NB4 (cell line): ENCODE measurements at regions not wholly inside any gene's neighbourhood (a gene's known extent, or its start where the extent isn't known, plus 50 kb on each side); places are given as distances from the start of the nearest gene placed in this dataset.

Source experiments
- DNase-seq: peaks from one replicate; pipeline ENCODE4 v3.0.0; 2010; ENCODE audit warnings: low read depth
- H3K4me3 ChIP-seq: one replicate; pipeline ENCODE4 v1.5.1; 2011; ENCODE audit warnings: mild to moderate bottlenecking, low read depth, low read length, moderate library complexity
- CTCF ChIP-seq: IDR thresholded peaks from one replicate; pipeline ENCODE4 v1.5.1; 2012; ENCODE audit warnings: low read depth, low read length
- MYC ChIP-seq: IDR thresholded peaks from 2 replicates; pipeline ENCODE4 v1.6.1; 2011; ENCODE audit warnings: low read depth, low read length
- POLR2A ChIP-seq: IDR thresholded peaks from 2 replicates; pipeline ENCODE4 v1.6.1; 2011; ENCODE audit warnings: mild to moderate bottlenecking; ENCODE audit not compliant: insufficient read length; ENCODE audit errors: extremely low read depth
- TF ChIP-seq, protein P1 (sequence below): IDR thresholded peaks from 2 replicates; pipeline ENCODE4 v1.6.1; 2011; ENCODE audit warnings: low read depth, low read length

DNA sequence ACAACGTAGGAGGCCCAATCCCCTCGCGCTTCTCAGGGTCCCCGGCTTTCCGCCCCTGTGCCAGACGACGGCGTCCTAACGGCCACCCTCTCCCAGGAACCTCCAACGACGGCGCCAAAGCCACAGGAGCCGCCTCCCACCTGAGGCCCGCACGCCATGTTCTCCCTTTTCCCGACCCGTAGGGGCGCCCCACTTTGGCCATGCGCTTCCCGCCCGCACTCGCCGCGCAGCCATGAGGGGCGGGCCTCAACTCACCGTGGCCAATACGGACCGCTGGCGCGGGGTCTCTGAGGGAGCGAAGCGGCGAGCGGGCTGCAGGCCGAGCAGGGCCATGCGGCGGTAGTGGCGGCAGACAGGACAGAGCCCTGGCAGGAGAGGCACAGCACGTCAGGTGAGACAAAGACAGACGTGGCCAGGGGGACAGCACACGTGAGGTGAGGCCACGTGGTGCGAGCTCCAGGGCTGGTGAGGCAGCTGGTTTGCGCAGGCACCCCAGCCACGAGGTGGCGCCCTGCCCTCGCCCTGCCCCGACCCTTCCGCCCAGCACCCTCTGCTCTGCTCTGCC lies 1005.5 kb upstream of the PTPRD start:
- H3K4me3 ChIP-seq = no peak overlapping the region
- TF ChIP-seq POLR2A (no peak), MYC (peak; percentile 15; the same call in 1 of the 2 replicates), CTCF (no peak)
- TF ChIP-seq, protein P1, sequence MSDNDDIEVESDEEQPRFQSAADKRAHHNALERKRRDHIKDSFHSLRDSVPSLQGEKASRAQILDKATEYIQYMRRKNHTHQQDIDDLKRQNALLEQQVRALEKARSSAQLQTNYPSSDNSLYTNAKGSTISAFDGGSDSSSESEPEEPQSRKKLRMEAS = peak; percentile 86
- DNase-seq = peak; percentile 23

- TF ChIP-seq MYC = no peak
- no peak overlapping the region for H3K4me3 ChIP-seq
- DNase-seq = no peak
Observed at GRCh38 chr9:11632691-11633090, 1019.9 kb upstream of the PTPRD start.

DNA sequence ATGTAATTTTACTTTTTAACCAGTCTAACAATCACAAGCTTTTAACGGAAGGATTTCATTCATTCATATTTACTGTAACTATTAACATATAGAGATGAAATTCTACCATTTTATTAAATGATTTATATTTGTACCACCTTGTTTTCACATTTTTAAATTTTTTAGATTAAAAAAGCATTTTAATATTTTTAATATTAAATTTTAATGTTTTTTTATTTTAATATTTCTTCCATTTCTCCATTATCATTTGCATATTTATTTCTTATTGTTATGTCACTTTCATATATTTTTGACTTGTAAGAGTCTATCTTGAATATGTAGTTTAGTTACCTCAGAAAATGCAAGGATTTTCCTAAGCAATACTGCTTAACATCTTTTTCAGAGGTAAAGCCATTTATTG lies 1034.0 kb upstream of the PTPRD start:
- TF ChIP-seq MYC (no peak), POLR2A (no peak), CTCF (no peak)
- TF ChIP-seq, protein P1 = no peak
- DNase-seq = no peak
- H3K4me3 ChIP-seq = no peak overlapping the region

DNA sequence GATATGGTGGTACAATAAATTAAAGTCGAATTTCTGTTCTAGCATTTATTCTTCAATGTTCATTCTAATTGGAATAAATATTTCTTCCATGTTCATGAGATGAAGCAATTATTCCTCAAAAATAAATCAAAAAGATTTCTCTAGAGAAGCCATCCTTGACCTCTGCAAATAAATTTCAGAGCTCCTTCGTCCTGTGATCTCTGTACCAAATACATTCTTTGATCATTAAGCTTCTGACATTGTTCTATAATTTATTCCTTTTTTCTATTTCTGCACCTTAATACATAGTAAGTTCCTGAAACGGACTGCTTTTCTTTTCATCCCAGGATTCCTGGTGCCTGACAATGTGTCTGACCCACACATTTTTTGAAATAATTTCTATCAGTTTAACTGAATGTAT lies 1039.3 kb upstream of the TYRP1 start:
- TF ChIP-seq, protein P1 = no peak
- no peak for TF ChIP-seq MYC
- no peak for TF ChIP-seq CTCF
- TF ChIP-seq POLR2A = no peak
- DNase-seq = no peak
- H3K4me3 ChIP-seq = no peak overlapping the region

- no peak overlapping the region for H3K4me3 ChIP-seq
Observed at GRCh38 chr9:11663913-11664312, 1029.3 kb upstream of the TYRP1 start.

DNA sequence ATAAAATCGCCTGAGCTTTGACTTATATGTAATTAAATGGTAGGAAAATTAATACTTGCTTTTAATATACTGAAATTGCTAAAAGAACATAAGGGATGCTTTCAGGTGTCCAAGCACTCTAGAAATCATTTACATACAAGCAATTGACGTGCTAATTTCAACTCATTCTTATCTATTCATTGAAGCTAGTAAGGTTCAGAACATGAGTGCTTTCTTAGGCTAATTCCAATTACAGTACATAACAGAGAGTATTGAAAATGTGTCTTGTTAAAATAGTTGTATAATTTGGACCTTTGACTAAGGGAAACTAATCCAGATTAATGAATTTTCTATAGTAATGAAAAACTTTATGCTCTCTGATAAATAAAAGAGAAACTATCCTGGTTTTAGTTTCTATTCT lies 1016.4 kb upstream of the TYRP1 start:
- DNase-seq = no peak
- TF ChIP-seq, protein P1 = no peak
- TF ChIP-seq POLR2A = no peak
- TF ChIP-seq MYC = no peak
- H3K4me3 ChIP-seq = no peak overlapping the region

More at GRCh38 chr9:11663913-11664312, 1029.3 kb upstream of the TYRP1 start:
- TF ChIP-seq MYC (no peak), POLR2A (no peak), CTCF (no peak)
- TF ChIP-seq, protein P1 = no peak
- no peak for DNase-seq

DNA sequence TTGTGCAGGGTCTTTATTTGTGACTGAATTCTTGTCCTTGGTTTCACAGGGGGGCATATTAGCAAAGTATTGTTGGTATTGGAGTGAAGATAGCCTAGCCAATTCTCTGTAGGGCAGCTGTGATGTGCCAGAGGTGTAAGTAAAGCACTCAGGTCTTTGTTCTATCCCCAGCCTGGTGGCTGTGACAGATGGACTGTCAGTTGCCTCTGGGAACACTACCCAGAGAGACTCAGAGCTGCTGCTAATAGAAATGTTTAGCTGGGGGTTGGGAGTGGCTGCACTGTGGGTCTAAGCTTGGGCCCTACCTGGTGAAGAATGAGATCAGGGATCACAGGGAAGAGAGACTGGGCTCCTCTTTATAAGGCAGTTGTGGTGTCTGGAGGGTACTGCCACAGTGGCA lies 1006.5 kb upstream of the TYRP1 start:
- TF ChIP-seq CTCF = no peak
- no peak for TF ChIP-seq POLR2A
- TF ChIP-seq, protein P1 = no peak
- no peak for TF ChIP-seq MYC
- H3K4me3 ChIP-seq = no peak overlapping the region
- DNase-seq = no peak
